ENCODE measurements at regions not wholly inside any gene's neighbourhood (a gene's known extent, or its start where the extent isn't known, plus 50 kb on each side); places are given as distances from the start of the nearest gene placed in this dataset.

DNA sequence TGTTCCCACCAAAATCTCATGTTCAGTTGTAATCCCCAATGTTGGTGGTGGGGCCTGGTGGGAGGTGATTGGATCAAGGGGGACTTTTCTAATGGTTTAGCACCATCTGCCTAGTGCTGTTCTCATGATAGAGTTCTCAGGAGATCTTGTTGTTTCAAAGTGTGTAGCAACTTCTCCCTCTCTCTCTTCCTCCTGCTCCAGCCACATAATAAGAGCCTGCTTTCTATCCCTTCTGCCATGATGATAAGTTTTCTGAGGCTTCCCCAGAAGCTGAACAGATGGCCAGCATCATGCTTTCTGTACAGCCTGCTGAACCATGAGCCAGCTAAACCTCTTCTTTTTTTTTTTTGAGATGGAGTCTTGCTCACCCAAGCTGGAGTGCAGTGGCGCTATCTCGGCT is 910.6 kb downstream of the KCNMA1 start:
- DNase-seq (ENCODE audit: low spot score), result no peak
- CTCF ChIA-PET, result no interaction called here
- H3K4me1 ChIP-seq (ENCODE audit: insufficient read depth, low read length, poor library complexity, severe bottlenecking), result no peaks in the 10 kb centered on the region
- POLR2A ChIA-PET (ENCODE audit: low non-redundant PET), result no interaction called here
- H3K4me3 ChIP-seq (ENCODE audit: low read depth, low read length, poor library complexity, severe bottlenecking), result no peak overlapping the region
- intact Hi-C loops (cut with micrococcal nuclease; ENCODE audit: unreplicated experiment), result no loop called here
- no TSS peak for BruUV-seq (replicated peaks)
- TF ChIP-seq, protein P1, sequence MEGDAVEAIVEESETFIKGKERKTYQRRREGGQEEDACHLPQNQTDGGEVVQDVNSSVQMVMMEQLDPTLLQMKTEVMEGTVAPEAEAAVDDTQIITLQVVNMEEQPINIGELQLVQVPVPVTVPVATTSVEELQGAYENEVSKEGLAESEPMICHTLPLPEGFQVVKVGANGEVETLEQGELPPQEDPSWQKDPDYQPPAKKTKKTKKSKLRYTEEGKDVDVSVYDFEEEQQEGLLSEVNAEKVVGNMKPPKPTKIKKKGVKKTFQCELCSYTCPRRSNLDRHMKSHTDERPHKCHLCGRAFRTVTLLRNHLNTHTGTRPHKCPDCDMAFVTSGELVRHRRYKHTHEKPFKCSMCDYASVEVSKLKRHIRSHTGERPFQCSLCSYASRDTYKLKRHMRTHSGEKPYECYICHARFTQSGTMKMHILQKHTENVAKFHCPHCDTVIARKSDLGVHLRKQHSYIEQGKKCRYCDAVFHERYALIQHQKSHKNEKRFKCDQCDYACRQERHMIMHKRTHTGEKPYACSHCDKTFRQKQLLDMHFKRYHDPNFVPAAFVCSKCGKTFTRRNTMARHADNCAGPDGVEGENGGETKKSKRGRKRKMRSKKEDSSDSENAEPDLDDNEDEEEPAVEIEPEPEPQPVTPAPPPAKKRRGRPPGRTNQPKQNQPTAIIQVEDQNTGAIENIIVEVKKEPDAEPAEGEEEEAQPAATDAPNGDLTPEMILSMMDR (conservative IDR thresholded peaks at IDR 0.05; ENCODE audit: low read depth, low read length), result no peak
- TF ChIP-seq EZH2 (IDR thresholded peaks at IDR 0.05; ENCODE audit: borderline replicate concordance, low read depth, low read length, poor library complexity, severe bottlenecking), result no peak
- no peak overlapping the region for H3K27ac ChIP-seq (ENCODE audit: low read depth, low read length, poor library complexity, severe bottlenecking)
- H3K27me3 ChIP-seq (replicated peaks; ENCODE audit: insufficient read depth, low read depth, low read length, poor library complexity), result no peaks in the 10 kb centered on the region
- no peaks in the 10 kb centered on the region for H3K36me3 ChIP-seq (ENCODE audit: insufficient read depth, low read length, poor library complexity, severe bottlenecking)
- no peaks in the 10 kb centered on the region for H3K9me3 ChIP-seq (ENCODE audit: low read depth, low read length, poor library complexity, severe bottlenecking)

DNA sequence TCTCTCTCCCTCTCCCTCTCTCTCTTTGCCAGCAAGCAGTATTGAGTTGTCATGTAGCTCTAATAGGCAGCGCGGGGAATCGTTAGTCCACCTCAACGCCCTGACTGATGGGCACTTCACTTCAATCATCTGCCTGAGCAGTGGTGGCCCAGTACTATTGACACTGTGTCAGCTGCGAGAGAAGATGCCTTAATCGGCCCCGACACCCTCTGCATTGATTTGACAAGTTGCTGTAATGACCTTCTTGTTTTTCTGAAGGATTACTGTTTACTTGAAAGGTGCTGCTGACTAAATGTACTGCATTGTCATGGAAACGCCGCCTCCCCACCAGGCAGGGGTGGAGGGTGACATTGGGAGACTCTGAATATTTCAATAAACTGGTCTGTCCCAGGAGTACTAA is 913.8 kb downstream of the KCNMA1 start:
- no peak overlapping the region for H3K27ac ChIP-seq (ENCODE audit: low read depth, low read length, poor library complexity, severe bottlenecking)
- TF ChIP-seq EZH2 (IDR thresholded peaks at IDR 0.05; ENCODE audit: borderline replicate concordance, low read depth, low read length, poor library complexity, severe bottlenecking), result no peak
- TF ChIP-seq, protein P1 (conservative IDR thresholded peaks at IDR 0.05; ENCODE audit: low read depth, low read length), result no peak
- CTCF ChIA-PET, result no interaction called here
- H3K4me1 ChIP-seq (ENCODE audit: insufficient read depth, low read length, poor library complexity, severe bottlenecking), result no peaks in the 10 kb centered on the region
- H3K36me3 ChIP-seq (ENCODE audit: insufficient read depth, low read length, poor library complexity, severe bottlenecking), result no peaks in the 10 kb centered on the region
- no peak for DNase-seq (ENCODE audit: low spot score)
- intact Hi-C loops (cut with micrococcal nuclease; ENCODE audit: unreplicated experiment), result no loop called here
- no TSS peak for BruUV-seq (replicated peaks)
- no peak overlapping the region for H3K4me3 ChIP-seq (ENCODE audit: low read depth, low read length, poor library complexity, severe bottlenecking)
- H3K9me3 ChIP-seq (ENCODE audit: low read depth, low read length, poor library complexity, severe bottlenecking), result no peaks in the 10 kb centered on the region
- H3K27me3 ChIP-seq (replicated peaks; ENCODE audit: insufficient read depth, low read depth, low read length, poor library complexity), result no peaks in the 10 kb centered on the region
- POLR2A ChIA-PET (ENCODE audit: low non-redundant PET), result no interaction called here

DNA sequence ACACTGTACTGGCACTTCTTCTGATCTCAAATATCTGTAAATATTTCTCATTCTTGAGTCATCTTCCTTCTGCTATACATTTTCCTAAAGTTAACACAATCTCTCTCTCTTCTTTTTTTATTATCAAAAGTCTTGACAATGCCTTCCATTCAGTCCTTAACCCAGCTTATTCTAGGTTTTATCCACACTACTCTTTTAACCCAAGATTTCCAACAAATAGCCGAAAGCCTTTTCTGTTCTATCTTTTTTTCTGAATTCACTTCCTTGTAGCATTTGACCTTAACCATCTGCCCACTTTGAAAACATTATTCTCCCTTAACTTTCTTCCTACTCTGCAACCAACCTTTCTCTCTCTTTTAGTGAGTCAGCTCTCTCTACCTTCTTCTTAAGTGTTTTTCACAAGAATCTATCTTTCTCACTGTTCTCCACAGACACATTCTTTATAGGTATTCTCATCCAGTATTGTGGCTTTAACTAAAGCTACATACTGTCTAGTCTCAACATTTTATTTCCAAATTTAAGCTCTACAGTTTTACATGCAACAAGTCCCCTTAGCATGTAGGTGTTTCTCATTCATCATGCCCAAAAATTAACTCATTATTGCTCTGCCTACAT is 915.6 kb downstream of the KCNMA1 start:
- H3K36me3 ChIP-seq (ENCODE audit: insufficient read depth, low read length, poor library complexity, severe bottlenecking), result no peaks in the 10 kb centered on the region
- no peaks in the 10 kb centered on the region for H3K4me1 ChIP-seq (ENCODE audit: insufficient read depth, low read length, poor library complexity, severe bottlenecking)
- CTCF ChIA-PET, result no interaction called here
- intact Hi-C loops (cut with micrococcal nuclease; ENCODE audit: unreplicated experiment), result no loop called here
- no peaks in the 10 kb centered on the region for H3K27me3 ChIP-seq (replicated peaks; ENCODE audit: insufficient read depth, low read depth, low read length, poor library complexity)
- H3K4me3 ChIP-seq (ENCODE audit: low read depth, low read length, poor library complexity, severe bottlenecking), result no peak overlapping the region
- DNase-seq (ENCODE audit: low spot score), result no peak
- POLR2A ChIA-PET (ENCODE audit: low non-redundant PET), result no interaction called here
- H3K27ac ChIP-seq (ENCODE audit: low read depth, low read length, poor library complexity, severe bottlenecking), result no peak overlapping the region
- H3K9me3 ChIP-seq (ENCODE audit: low read depth, low read length, poor library complexity, severe bottlenecking), result no peaks in the 10 kb centered on the region
- TF ChIP-seq EZH2 (IDR thresholded peaks at IDR 0.05; ENCODE audit: borderline replicate concordance, low read depth, low read length, poor library complexity, severe bottlenecking), result no peak
- TF ChIP-seq, protein P1 (conservative IDR thresholded peaks at IDR 0.05; ENCODE audit: low read depth, low read length), result no peak
- no TSS peak for BruUV-seq (replicated peaks)

All from A673 (cell line).